GM18873 (cell line): ENCODE measurements at regions not wholly inside any gene's neighbourhood (a gene's known extent, or its start where the extent isn't known, plus 50 kb on each side); places are given as distances from the start of the nearest gene placed in this dataset.

Experiments used
- ATAC-seq: cut with Tn5 transposase; IDR thresholded peaks from one replicate; pipeline ENCODE4 v1.9.1; 2021; ENCODE audit warnings: mild to moderate bottlenecking, moderate library complexity, moderate number of reproducible peaks; ENCODE audit not compliant: unreplicated experiment, low FRiP score

DNA sequence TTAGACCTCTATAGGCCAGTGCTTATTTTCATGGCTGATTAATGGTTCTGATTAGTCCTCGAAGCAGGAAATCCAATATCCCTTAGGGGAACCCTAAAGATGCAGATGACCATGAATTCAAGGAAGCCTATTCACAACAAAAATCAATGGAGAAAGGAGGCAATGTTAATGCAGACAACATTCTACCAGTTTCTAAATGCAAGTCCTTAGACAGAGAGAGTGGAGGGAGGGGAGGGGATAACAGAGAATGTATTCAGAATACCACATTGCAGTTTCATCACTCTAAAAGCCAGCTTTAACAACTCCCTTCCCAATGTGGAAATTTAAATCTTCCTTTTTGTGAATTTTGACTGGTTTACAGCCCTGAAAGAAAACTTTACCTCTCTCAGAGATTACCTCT, 87.1 kb upstream of the POU3F2 start:
- no peak for ATAC-seq

DNA sequence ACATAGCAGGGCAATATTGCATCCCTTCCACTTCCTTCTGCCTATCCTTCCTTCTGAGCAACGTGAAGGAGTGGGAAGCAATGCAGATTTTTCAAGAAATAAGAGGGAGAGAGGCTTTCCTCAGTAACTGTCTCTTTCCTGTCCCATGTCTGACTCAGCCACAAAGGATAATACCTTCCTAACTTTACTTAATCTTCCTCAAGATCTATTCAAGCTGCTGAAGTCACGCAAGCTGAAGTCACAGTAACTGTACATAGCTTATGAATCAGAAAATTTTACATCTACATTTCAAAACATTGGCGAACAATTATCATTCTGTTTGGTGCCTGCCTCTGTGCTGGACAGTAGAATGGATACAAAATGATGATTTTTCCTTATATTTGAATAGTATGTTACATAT, 86.4 kb upstream of the POU3F2 start:
- ATAC-seq = no peak

DNA sequence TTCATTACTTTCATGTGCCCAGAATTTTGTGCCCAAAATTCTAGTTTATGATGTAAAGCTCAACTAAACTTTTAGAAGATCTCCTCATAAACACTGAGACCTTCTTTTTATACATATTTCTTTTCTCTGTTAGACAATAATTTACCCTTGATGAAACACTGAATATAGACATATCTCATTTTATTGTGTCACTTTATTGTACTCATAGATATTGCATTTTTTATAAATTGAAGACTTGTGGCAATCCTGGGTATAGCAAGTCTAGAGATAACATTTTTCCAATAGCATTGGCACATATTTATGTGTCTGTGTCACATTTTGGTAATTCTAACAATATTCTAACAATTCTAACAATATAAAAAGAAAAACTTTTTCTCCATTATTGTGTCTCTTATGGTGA, 74.9 kb upstream of the POU3F2 start:
- no peak for ATAC-seq

DNA sequence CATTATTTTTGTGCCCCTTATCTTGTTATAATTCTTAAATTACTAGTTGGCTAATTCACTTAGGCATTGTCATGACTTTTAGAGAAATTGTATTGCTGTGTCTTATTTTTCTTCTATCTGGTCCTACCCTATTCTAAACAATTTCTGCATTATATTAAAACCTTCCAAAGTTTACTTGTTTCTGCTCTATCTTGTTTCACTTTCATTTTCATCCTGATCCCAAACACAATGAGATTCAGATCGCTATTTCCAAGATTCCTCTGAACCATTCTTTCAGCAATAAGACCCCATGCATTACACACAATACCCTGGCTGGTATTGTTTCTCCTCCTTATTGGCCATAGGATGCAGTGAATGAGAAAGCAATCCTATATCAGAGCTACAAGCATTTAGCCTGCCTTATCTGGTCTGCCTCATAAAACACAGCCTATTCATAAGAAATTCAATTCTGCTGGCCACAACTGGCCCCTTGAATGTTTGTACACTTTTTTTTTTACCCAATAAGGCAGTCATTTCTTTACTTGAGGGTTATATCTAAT, 69.9 kb upstream of the POU3F2 start:
- no peak for ATAC-seq

DNA sequence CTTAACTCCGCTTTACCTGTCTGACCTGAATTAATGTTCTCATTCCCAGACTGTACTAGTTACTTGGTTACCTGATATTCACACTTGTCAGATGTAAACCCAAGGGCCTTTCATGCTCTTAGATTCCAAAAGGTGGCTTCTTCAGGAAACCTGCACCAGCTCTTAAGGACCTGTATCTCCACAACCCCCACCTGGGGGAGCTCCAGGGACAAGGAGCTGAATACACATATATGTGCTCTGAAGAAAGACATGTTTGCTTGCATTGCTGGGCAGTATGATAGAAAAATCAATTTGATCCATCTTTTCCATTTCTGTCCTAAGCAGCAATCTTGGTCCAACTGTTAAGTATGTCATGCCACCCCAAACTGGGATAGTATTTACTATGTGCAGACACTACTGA, 64.8 kb upstream of the POU3F2 start:
- ATAC-seq = peak; percentile 64

DNA sequence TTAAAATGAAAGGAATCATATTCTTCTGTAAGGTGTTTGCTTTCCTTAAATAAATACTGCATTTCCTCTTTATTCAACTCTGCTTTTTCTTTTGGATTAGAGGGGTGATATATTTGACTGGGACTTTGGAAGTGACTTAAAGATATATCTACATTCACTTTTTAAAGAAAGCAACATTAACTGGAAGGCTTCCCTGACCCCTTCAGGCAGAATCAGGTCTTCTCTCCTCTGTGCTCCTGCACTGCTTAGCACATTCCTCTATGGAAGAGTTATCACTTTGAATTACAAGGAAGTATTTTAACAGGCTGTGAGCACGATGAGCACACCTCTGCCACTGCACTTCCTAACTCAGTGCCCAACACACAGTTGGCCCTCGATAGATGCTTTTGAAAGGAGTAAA, 59.2 kb upstream of the POU3F2 start:
- ATAC-seq = no peak

DNA sequence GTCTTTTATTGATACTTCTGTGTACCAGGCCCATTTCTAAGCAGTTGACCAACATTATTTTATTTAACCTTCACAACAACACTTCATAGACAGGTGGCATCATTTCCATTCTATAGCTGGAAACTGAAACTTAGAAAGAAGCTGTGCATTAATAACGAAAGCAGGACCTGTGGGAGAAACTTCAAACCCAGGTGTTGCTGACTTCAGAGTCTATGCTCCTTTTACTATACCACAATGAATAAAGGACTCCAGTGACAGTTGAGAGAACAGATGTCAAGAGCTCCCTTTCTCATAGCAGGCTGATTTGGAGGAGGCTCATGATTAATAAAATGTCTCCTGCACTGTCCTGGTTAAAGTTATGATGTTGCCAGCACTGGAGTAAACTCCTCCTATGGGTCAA, 56.6 kb upstream of the POU3F2 start:
- ATAC-seq = peak; percentile 100

DNA sequence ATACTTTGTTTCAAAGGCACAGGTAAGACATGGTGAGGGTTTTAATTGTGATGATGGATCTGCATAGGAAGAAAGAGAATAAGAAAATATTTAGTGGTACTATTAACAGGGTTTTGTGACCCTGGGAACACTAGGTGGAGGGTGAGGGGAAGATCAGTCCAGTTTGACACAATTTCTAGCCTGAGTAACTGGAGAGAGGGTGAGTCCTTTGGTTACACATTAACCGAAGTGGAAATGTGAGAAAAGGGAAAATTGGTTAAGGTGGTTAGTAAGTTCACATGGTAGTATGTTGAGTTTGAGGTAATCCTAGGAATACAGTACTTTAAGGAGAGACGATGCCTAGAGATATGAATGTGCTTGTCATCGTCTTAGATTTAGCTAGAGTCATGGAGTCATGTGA, 54.8 kb upstream of the POU3F2 start:
- ATAC-seq = no peak

DNA sequence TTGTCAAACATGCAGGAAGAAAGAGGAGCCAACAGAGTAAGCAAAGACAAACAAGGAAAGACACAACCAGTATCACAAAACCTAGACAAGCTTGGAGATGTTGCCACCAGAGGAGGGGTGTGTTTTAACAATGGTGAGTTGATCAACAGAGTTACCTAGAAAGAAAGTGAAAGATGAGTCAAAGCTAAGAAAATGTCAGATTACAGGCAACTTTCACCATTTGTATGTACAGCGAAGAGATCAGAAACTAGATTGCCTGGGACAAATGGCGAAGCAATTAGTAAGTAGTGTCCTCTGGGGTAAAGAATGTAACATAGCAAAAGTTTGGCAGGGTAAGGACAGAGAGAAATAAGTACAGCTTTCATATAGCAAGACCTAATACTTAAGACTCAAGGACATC, 51.6 kb upstream of the POU3F2 start:
- ATAC-seq = no peak

DNA sequence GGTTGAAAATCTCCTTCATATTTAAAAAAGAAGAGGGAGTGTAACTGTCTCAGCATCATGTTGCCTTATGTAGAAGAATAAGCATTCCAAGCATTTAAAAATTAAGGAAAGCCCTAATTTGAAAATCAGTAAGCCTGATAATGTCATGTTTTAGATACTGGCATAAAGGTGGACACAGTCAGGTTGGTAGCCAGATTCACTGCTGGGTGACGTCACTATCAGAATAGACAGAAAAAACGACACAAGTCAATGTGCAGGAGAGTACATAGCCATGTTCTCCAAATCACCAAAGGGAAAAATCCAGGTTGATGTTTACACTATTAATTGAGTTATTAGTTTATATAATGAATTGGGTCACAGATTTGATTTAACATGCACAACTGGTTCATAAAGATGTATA, 50.8 kb upstream of the POU3F2 start:
- no peak for ATAC-seq
